ENCODE measurements at regions not wholly inside any gene's neighbourhood (a gene's known extent, or its start where the extent isn't known, plus 50 kb on each side); places are given as distances from the start of the nearest gene placed in this dataset.

- Histone ChIP-seq H3K36me3 (replicated peaks; ENCODE audit: insufficient read depth, low read depth) (no peaks in the 10 kb centered on the region), H3K27me3 (no peaks in the 10 kb centered on the region), H3K9me3 (ENCODE audit: low read depth) (no peaks in the 10 kb centered on the region), H4K20me1 (ENCODE audit: insufficient read depth, poor library complexity, severe bottlenecking) (no peaks in the 10 kb centered on the region), H3K79me2 (no peaks in the 10 kb centered on the region), H3K4me1 (ENCODE audit: insufficient read depth) (no peaks in the 10 kb centered on the region), H3K4me2 (no peak overlapping the region), H2AFZ (no peak overlapping the region), H3K27ac (no peak overlapping the region), H3K9me2 (replicated peaks; ENCODE audit: insufficient read depth) (no peaks in the 10 kb centered on the region), H3K4me3 (no peak overlapping the region)
- no peak for DNase-seq (ENCODE audit: low spot score)
- no peak for TF ChIP-seq EZH2 (IDR thresholded peaks at IDR 0.05; ENCODE audit: borderline replicate concordance)
- TF ChIP-seq, protein P1, sequence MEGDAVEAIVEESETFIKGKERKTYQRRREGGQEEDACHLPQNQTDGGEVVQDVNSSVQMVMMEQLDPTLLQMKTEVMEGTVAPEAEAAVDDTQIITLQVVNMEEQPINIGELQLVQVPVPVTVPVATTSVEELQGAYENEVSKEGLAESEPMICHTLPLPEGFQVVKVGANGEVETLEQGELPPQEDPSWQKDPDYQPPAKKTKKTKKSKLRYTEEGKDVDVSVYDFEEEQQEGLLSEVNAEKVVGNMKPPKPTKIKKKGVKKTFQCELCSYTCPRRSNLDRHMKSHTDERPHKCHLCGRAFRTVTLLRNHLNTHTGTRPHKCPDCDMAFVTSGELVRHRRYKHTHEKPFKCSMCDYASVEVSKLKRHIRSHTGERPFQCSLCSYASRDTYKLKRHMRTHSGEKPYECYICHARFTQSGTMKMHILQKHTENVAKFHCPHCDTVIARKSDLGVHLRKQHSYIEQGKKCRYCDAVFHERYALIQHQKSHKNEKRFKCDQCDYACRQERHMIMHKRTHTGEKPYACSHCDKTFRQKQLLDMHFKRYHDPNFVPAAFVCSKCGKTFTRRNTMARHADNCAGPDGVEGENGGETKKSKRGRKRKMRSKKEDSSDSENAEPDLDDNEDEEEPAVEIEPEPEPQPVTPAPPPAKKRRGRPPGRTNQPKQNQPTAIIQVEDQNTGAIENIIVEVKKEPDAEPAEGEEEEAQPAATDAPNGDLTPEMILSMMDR (IDR thresholded peaks at IDR 0.05; ENCODE audit: poor library complexity): no peak
- TF ChIP-seq EZH2phosphoT487 (IDR thresholded peaks at IDR 0.05; ENCODE audit: low read depth, severe bottlenecking, unreplicated experiment): no peak
Observed at GRCh38 chr4:177118596-177118995, 191.1 kb upstream of the NEIL3 start.

DNA sequence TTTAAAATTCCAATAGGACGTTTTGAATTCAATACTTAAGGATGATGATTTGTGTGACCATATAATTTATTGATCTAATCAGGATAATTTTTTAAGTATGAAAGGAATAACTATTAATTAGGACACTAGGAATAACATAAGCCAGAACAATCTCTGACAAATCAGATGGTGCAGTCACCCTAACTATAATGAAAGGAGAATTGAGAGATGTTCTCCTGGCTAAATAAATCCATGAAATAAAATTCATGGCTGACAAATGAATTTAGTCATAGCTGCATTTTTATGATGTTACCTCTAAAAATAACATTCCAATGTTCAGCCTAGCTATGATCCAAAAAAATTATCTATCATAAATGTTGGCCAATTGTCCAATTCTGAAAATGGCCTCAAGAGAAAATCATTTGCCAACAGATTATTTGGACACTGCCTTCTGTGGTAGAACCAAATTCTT lies 190.6 kb upstream of the NEIL3 start:
- WGBS (ENCODE audit: low lambda C conversion rate, missing lambda C conversion rate): 37% methylated on average over 1 of the region's 1 CpG
- H3K79me2 ChIP-seq: no peaks in the 10 kb centered on the region
- H3K9me2 ChIP-seq (replicated peaks; ENCODE audit: insufficient read depth): no peaks in the 10 kb centered on the region
- no peaks in the 10 kb centered on the region for H4K20me1 ChIP-seq (ENCODE audit: insufficient read depth, poor library complexity, severe bottlenecking)
- no peaks in the 10 kb centered on the region for H3K4me1 ChIP-seq (ENCODE audit: insufficient read depth)
- no peak overlapping the region for H3K4me3 ChIP-seq
- no peaks in the 10 kb centered on the region for H3K36me3 ChIP-seq (replicated peaks; ENCODE audit: insufficient read depth, low read depth)
- TF ChIP-seq, protein P1 (IDR thresholded peaks at IDR 0.05; ENCODE audit: poor library complexity): no peak
- TF ChIP-seq EZH2 (IDR thresholded peaks at IDR 0.05; ENCODE audit: borderline replicate concordance) (no peak), EZH2phosphoT487 (IDR thresholded peaks at IDR 0.05; ENCODE audit: low read depth, severe bottlenecking, unreplicated experiment) (no peak)
- H3K9me3 ChIP-seq (ENCODE audit: low read depth): no peaks in the 10 kb centered on the region
- no peak overlapping the region for H3K27ac ChIP-seq
- no peaks in the 10 kb centered on the region for H3K27me3 ChIP-seq
- H3K4me2 ChIP-seq: no peak overlapping the region
- H2AFZ ChIP-seq: no peak overlapping the region
- no peak for DNase-seq (ENCODE audit: low spot score)

DNA sequence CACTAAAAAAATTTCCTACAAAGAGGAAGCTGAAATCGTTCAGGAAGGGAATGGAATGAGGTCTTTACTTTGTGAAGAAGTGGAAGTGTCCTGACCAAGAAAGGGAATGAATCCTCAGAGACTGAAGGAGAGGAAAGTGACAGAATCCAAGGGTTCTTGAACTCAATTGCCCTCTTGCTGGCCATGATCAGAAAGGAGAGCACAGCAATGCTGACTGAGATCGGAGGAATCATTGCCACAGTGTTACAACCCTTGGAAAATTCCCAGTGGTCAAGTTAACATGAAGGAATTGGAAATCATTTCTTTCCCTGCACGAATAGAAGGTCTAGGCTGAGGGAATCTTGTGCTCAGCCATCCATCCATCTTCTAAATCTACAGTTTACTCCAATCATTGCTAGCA lies 190.0 kb upstream of the NEIL3 start:
- H3K79me2 ChIP-seq: no peaks in the 10 kb centered on the region
- 74% methylated on average over 3 of the region's 3 CpGs for WGBS (ENCODE audit: low lambda C conversion rate, missing lambda C conversion rate)
- H3K9me3 ChIP-seq (ENCODE audit: low read depth): no peaks in the 10 kb centered on the region
- H3K4me2 ChIP-seq: no peak overlapping the region
- H3K27ac ChIP-seq: no peak overlapping the region
- H3K4me1 ChIP-seq (ENCODE audit: insufficient read depth): no peaks in the 10 kb centered on the region
- no peak for DNase-seq (ENCODE audit: low spot score)
- no peak overlapping the region for H2AFZ ChIP-seq
- H4K20me1 ChIP-seq (ENCODE audit: insufficient read depth, poor library complexity, severe bottlenecking): no peaks in the 10 kb centered on the region
- no peak for TF ChIP-seq EZH2phosphoT487 (IDR thresholded peaks at IDR 0.05; ENCODE audit: low read depth, severe bottlenecking, unreplicated experiment)
- TF ChIP-seq, protein P1 (IDR thresholded peaks at IDR 0.05; ENCODE audit: poor library complexity): no peak
- no peak for TF ChIP-seq EZH2 (IDR thresholded peaks at IDR 0.05; ENCODE audit: borderline replicate concordance)
- H3K9me2 ChIP-seq (replicated peaks; ENCODE audit: insufficient read depth): no peaks in the 10 kb centered on the region
- H3K27me3 ChIP-seq: no peaks in the 10 kb centered on the region
- no peak overlapping the region for H3K4me3 ChIP-seq
- no peaks in the 10 kb centered on the region for H3K36me3 ChIP-seq (replicated peaks; ENCODE audit: insufficient read depth, low read depth)

GRCh38 chr4:177123811-177124210 lies 185.9 kb upstream of the NEIL3 start:
- H3K4me1 ChIP-seq (ENCODE audit: insufficient read depth): no peaks in the 10 kb centered on the region
- H3K4me3 ChIP-seq: no peak overlapping the region
- 67% methylated on average over 2 of the region's 2 CpGs for WGBS (ENCODE audit: low lambda C conversion rate, missing lambda C conversion rate)
- H2AFZ ChIP-seq: no peak overlapping the region
- no peak for TF ChIP-seq EZH2 (IDR thresholded peaks at IDR 0.05; ENCODE audit: borderline replicate concordance)
- no peak for TF ChIP-seq EZH2phosphoT487 (IDR thresholded peaks at IDR 0.05; ENCODE audit: low read depth, severe bottlenecking, unreplicated experiment)
- TF ChIP-seq, protein P1 (IDR thresholded peaks at IDR 0.05; ENCODE audit: poor library complexity): no peak
- H3K27ac ChIP-seq: no peak overlapping the region
- no peaks in the 10 kb centered on the region for H3K36me3 ChIP-seq (replicated peaks; ENCODE audit: insufficient read depth, low read depth)
- no peaks in the 10 kb centered on the region for H3K27me3 ChIP-seq
- H3K9me3 ChIP-seq (ENCODE audit: low read depth): no peaks in the 10 kb centered on the region
- H3K9me2 ChIP-seq (replicated peaks; ENCODE audit: insufficient read depth): no peaks in the 10 kb centered on the region
- H3K79me2 ChIP-seq: no peaks in the 10 kb centered on the region
- H4K20me1 ChIP-seq (ENCODE audit: insufficient read depth, poor library complexity, severe bottlenecking): no peaks in the 10 kb centered on the region
- no peak for DNase-seq (ENCODE audit: low spot score)
- H3K4me2 ChIP-seq: no peak overlapping the region

Measured in hepatocyte (in vitro differentiated cells).